ENCODE measurements at regions not wholly inside any gene's neighbourhood (a gene's known extent, or its start where the extent isn't known, plus 50 kb on each side); places are given as distances from the start of the nearest gene placed in this dataset.
"Not testable (repeated sequence)": the region's sequence is repeated elsewhere in the genome, so short reads cannot be mapped to it uniquely, and the experiment has no call there.

- no peak for DNase-seq
These were observed 49.8 kb downstream of the ABCC12 start for GRCh38 chr16:48105976-48106375.

GRCh38 chr16:48105456-48105855 is 50.3 kb downstream of the ABCC12 start:
- no peak for DNase-seq

GRCh38 chr16:48103591-48103990 is 52.2 kb downstream of the ABCC12 start:
- DNase-seq, result no peak

GRCh38 chr16:48102083-48103008 is 53.4 kb downstream of the ABCC12 start:
- no peak for DNase-seq

GRCh38 chr16:48101069-48101674 is 54.6 kb downstream of the ABCC12 start:
- DNase-seq, result no peak

- no peak for DNase-seq
These were observed 56.3 kb downstream of the ABCC12 start for GRCh38 chr16:48099455-48099854.

- DNase-seq, result no peak
These were observed 57.3 kb downstream of the ABCC12 start for GRCh38 chr16:48098472-48098871.

GRCh38 chr16:48091117-48091516 is 64.7 kb downstream of the ABCC12 start:
- no peak for DNase-seq

GRCh38 chr16:48089053-48089792 is 66.6 kb downstream of the ABCC12 start:
- no peak for DNase-seq

- no peak for DNase-seq
These were observed 68.2 kb downstream of the ABCC12 start for GRCh38 chr16:48087639-48088038.

- DNase-seq, result no peak
These were observed 69.4 kb downstream of the ABCC12 start for GRCh38 chr16:48086422-48086821.

GRCh38 chr16:48085729-48086128 is 70.1 kb downstream of the ABCC12 start:
- DNase-seq, result no peak

- DNase-seq, result no peak
These were observed 71.0 kb downstream of the ABCC12 start for GRCh38 chr16:48084826-48085225.

- no peak for DNase-seq
These were observed 73.3 kb downstream of the ABCC12 start for GRCh38 chr16:48082516-48082915.

- no peak for DNase-seq
These were observed 74.1 kb downstream of the ABCC12 start for GRCh38 chr16:48081656-48082055.

GRCh38 chr16:48076455-48077012 is 79.3 kb downstream of the ABCC12 start:
- DNase-seq, result no peak

GRCh38 chr16:48075398-48075797 is 80.4 kb downstream of the ABCC12 start:
- DNase-seq, result no peak

GRCh38 chr16:48067388-48067787 is 88.4 kb downstream of the ABCC12 start:
- DNase-seq, result no peak

- DNase-seq, result no peak
These were observed 90.8 kb downstream of the ABCC12 start for GRCh38 chr16:48064971-48065370.

GRCh38 chr16:48062681-48063080 is 93.1 kb downstream of the ABCC12 start:
- DNase-seq, result no peak

GRCh38 chr16:48059936-48060335 is 95.9 kb downstream of the ABCC12 start:
- no peak for DNase-seq

GRCh38 chr16:48059190-48059589 is 96.6 kb downstream of the ABCC12 start:
- DNase-seq, result not testable (repeated sequence)

GRCh38 chr16:48057048-48057447 is 98.7 kb downstream of the ABCC12 start:
- no peak for DNase-seq
